Activated naive CD4-positive, alpha-beta T cell (primary cell): ENCODE measurements at regions not wholly inside any gene's neighbourhood (a gene's known extent, or its start where the extent isn't known, plus 50 kb on each side); places are given as distances from the start of the nearest gene placed in this dataset.

Experiments
- DNase-seq, 4 experiments: peaks; one replicate each; lab custom pipeline; 2025; lab: John Stamatoyannopoulos, UW

DNA sequence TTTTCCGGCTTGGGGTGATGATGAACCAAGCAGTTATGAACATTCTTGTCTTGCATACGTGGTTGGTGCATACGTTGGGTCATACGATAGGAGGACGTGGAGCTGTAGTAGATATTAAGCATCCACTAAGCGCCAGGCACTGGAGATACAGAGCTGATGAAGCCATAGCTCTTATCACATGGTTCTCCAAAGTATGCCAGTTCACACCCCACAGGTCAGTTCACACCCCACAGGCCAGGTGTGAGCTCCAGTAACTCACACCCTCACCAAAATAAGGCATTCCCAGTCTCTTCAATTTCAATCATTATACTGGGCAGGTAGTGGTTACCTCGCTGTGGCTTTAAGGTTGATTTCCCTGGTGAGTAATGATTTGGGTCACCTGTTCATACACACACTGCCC is 335.5 kb downstream of the FOXL1 start:
- no peak for DNase-seq

GRCh38 chr16:86914876-86915717 is 336.7 kb downstream of the FOXL1 start:
- no peak for DNase-seq

DNA sequence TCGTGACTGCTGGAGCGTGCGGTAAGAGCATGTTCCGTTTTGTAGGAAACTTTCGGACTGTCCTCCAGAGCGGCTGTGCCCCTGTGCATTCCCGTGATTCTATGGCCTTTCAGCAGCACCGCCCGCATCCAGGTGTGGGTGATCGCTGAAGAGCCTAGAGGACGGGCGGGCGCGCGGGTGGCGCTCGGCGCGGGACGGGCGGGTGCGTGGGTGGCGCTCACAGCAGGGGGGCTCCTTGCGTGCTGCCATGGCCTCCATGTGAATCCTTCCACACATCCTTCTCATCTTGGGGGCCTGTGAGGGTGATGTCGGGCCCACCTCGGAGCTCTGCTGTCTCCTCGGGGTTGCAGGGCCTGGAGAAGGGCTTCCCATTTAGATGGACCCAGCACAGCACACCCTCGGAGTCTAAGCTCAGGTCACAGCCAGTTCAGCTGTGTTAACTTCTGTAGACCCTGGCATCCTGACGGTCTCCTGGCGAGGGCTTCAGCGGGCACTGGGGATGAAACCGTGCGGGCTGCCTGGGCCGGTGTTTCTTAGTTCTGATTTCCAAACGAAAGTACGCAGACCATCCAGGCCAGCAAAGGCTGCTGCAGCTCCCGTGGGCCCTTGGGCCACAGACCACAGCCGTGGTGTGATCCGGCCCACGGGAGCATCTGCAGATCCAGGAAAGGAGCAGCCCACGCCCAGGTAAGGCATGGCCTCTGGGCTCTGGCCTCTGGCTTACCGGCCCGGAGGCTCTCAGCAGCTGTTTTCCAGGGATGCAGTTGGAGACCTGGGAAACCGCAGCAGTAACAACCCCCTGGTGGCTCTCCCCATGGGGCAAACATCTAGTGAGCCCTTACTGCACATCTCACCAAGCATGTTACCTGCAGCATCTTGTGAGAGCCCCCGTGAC is 339.4 kb downstream of the FOXL1 start:
- no peak for DNase-seq

DNA sequence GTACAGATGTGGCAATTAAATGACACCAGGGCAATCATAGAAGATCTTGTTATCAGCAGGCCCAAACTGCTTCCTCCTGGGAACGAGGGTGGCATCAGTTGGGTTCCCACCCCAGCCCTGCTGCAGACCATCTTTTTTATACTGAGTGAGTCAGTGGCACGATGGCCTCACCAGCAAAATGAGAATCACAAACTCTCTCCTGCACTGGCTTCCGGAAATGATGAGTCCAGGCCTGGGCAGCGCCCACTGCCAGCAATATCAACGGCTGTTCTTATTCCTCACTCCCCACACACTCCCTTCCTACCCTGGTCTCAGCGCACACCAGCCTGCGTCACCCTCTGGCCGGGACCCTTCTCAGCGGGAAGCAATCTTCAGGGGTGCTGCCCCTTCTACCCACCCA is 340.3 kb downstream of the FOXL1 start:
- DNase-seq = no peak

DNA sequence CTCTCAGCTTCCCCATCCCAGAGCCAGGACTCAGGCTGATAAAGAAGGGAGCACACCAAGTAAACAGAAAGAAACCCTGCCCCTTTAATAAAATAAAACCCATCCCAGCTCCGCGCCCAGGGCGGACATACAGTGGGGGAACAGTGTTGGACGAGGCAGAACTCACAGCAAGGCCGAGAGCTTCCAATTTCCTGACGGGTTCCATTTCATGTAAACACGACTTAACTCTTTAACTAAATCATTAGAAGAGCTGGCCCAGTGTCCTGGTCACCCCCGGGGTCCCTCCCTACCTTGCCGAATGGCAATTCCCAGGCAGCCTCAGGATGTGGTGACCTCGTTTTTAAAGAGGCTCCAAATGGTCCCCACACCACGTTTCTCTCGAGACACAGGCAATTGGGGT is 340.7 kb downstream of the FOXL1 start:
- DNase-seq = no peak

DNA sequence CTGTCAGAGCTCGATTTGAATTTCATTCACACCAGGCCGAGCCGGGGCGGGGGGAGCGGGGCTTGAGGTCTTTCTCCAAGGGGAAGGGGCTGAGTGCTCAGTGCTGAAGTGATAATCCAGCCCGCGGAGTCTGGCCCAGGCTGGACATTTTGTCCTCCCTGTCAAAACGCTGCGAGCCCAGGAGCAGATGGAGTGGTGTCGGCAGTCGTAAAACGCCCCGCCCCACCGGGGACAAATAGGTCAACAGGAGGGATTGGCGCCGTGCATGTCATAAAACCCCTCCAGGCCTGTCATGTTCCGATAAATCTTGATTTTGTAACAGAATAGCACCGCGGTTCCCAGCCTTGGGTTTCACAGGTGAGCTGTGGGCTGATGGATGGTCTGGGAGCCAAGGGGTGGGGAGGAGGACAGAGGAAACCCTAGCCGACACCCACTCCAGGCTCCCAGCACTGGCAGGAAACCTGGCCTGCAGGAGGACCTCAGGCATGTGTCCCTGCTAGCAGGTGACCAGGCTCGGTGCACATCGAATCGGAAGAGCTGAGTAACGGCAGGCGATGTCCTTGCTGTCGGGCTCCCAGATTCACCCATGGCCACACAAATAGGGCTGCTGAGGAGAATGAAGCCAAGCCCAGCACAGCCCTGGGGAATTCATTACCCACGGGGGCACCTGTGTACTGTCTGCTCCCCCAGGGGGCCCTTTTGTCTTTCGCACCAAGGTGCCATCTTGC is 341.4 kb downstream of the FOXL1 start:
- no peak for DNase-seq

DNA sequence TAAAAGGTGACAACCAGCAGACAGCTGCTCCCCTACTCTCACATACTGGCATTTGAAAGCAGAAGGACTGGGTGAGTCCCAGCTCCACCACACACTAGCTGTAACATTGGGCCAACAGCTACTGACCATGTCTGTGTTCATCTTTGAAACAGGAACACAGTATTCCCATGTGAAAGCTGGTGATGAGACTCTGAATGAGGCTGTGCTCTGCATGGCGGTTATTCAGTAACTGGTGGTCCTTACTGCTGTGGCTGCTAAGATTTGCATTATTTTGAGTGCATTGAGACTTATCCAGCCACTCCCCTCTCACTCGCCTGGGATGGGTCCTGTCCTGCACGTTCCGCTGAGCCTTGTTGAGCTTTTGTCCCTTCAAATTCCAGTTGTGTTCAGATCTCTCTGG is 342.9 kb downstream of the FOXL1 start:
- DNase-seq = no peak

GRCh38 chr16:86922311-86922710 is 344.0 kb downstream of the FOXL1 start:
- DNase-seq = no peak

DNA sequence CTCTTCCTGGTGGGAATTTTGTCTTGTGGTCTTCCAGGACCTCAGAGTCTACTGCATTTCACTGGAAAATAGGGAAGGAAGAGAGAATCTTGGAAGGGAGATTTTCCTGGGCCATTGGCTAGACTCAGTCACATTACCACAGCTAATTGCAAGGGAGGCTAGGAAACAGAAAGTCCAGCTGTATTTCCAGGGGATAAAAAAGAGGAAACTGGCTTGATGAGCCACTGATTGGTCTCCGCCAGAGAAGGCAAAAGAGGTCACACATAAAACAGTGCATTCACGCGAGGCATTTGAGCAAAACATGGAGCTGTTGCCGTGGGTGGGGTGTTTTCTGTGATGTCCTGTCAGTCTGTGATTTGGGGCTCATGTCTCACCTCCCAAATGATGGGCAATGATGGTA is 345.3 kb downstream of the FOXL1 start:
- no peak for DNase-seq

- no peak for DNase-seq
These were observed 346.2 kb downstream of the FOXL1 start for GRCh38 chr16:86924537-86924936.

- no peak for DNase-seq
These were observed 346.9 kb downstream of the FOXL1 start for GRCh38 chr16:86925067-86925791.

- no peak for DNase-seq
These were observed 348.1 kb downstream of the FOXL1 start for GRCh38 chr16:86926181-86927094.

DNA sequence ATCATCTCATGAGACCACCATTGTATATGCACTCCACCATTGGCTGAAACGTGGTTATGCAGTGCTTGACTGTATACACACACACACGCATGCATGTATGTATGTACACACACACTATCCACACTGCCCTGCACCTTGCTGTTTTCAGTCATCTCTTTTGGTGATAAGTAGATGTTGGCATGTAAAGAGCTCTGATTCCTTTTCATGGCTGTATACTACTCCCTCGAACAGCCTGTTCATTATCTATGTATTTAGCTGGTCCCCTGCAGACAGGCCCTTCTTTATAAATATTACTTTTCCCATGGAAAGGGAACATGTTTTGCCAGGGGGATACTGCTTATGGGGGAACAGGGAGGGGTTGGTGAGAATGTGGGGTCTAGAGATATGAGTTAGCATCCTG is 349.4 kb downstream of the FOXL1 start:
- no peak for DNase-seq

- no peak for DNase-seq
These were observed 350.2 kb downstream of the FOXL1 start for GRCh38 chr16:86928523-86929011.

DNA sequence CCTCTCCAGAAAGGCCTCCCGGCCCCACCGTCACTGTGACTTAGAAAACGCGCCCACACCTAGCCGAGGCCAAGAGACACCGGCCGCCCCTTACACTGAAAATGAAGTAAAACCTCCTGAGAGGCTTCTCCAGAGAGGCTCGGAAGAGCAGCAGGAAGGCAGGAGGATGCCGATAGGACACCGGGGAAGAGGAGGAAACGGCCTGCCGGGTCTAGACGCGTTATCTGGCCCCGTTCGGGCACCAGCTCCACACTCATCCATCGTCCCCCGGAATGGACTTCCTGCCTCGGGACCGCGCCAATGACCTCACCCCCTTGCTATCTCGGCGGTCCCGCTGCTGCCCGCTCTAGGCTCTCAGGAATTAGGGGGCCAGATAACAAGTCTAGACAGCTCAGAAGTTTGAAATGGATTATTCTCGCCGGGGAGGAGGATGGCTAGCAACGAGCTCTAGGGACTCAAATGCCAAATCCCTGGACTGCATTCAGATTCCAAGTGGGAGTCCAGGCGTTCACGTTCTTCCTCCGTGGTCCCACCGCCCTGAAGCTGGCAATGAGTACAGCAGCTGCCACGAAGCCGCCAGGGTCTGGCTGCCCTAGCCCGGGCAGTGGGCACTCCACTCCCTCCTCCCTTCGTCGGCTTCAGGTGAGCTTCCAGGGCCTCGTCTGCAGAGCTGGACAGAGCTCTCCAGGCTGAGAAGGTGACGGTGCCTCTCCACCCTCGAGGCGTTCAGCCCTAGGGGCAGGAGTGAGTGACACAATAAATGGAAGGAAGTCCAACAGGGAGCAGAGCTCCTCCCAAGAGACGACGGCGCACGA is 350.9 kb downstream of the FOXL1 start:
- no peak for DNase-seq

GRCh38 chr16:86930001-86930400 is 351.7 kb downstream of the FOXL1 start:
- no peak for DNase-seq

GRCh38 chr16:86930663-86931373 is 352.5 kb downstream of the FOXL1 start:
- no peak for DNase-seq

- no peak for DNase-seq
These were observed 353.1 kb downstream of the FOXL1 start for GRCh38 chr16:86931410-86931941.
